H9 (cell line): ENCODE measurements at regions not wholly inside any gene's neighbourhood (a gene's known extent, or its start where the extent isn't known, plus 50 kb on each side); places are given as distances from the start of the nearest gene placed in this dataset.

Source experiments
- DNase-seq: peaks from one replicate; pipeline ENCODE4 v3.0.0-alpha.2; 2017
- H2AFZ ChIP-seq: one replicate; pipeline ENCODE4 v1.6.1; 2013; ENCODE audit warnings: mild to moderate bottlenecking, low read length, control low read depth, moderate library complexity
- H2AK5ac ChIP-seq: 2 replicates; pipeline ENCODE4 v1.6.1; 2013; ENCODE audit warnings: low read length, control low read depth, mixed read lengths; ENCODE audit not compliant: insufficient read length
- H2BK120ac ChIP-seq: one replicate; pipeline ENCODE4 v1.6.1; 2013; ENCODE audit warnings: low read depth, mild to moderate bottlenecking, low read length, control low read depth, inconsistent platforms; ENCODE audit not compliant: poor library complexity, severe bottlenecking
- H2BK12ac ChIP-seq: 2 replicates; pipeline ENCODE4 v1.6.1; 2013; ENCODE audit warnings: low read length, control low read depth, mixed read lengths, low read depth; ENCODE audit not compliant: insufficient read length
- H2BK15ac ChIP-seq: 2 replicates; pipeline ENCODE4 v1.6.1; 2013; ENCODE audit warnings: low read depth, low read length, control low read depth
- H2BK20ac ChIP-seq: one replicate; pipeline ENCODE4 v1.6.1; 2013; ENCODE audit warnings: low read depth, mild to moderate bottlenecking, low read length, control low read depth, inconsistent platforms; ENCODE audit not compliant: poor library complexity, severe bottlenecking
- H2BK5ac ChIP-seq: 2 replicates; pipeline ENCODE4 v1.6.1; 2013; ENCODE audit warnings: low read length, control low read depth, mixed read lengths; ENCODE audit not compliant: insufficient read length
- H3K14ac ChIP-seq: 2 replicates; pipeline ENCODE4 v1.6.1; 2013; ENCODE audit warnings: low read length, control low read depth; ENCODE audit not compliant: insufficient read depth
- H3K18ac ChIP-seq: 2 replicates; pipeline ENCODE4 v1.6.1; 2013; ENCODE audit warnings: low read depth, mild to moderate bottlenecking, mixed read lengths, low read length, control low read depth; ENCODE audit not compliant: insufficient read length
- H3K23ac ChIP-seq: 2 replicates; pipeline ENCODE4 v1.6.1; 2013; ENCODE audit warnings: low read length, control low read depth, mixed read lengths, low read depth; ENCODE audit not compliant: insufficient read length
- H3K23me2 ChIP-seq: 2 replicates; pipeline ENCODE4 v1.6.1; 2013; ENCODE audit warnings: low read depth, mild to moderate bottlenecking, mixed read lengths, low read length, control low read depth; ENCODE audit not compliant: insufficient read length, poor library complexity, severe bottlenecking
- H3K27ac ChIP-seq: 2 replicates; pipeline ENCODE4 v1.5.1; 2013; ENCODE audit warnings: low read length, control low read depth, mixed read lengths, low read depth; ENCODE audit not compliant: insufficient read length
- H3K27me3 ChIP-seq: 2 replicates; pipeline ENCODE4 v1.6.1; 2013; ENCODE audit warnings: low read length, control low read depth, inconsistent platforms; ENCODE audit not compliant: insufficient read depth
- H3K4ac ChIP-seq: 2 replicates; pipeline ENCODE4 v1.6.1; 2013; ENCODE audit warnings: low read depth, mild to moderate bottlenecking, control low read depth, inconsistent platforms, low read length, moderate library complexity
- H3K4me1 ChIP-seq: 2 replicates; pipeline ENCODE4 v1.6.1; 2013; ENCODE audit warnings: low read length, control low read depth, inconsistent platforms; ENCODE audit not compliant: insufficient read depth
- H3K4me2 ChIP-seq: 2 replicates; pipeline ENCODE4 v1.6.1; 2013; ENCODE audit warnings: low read length, control low read depth, mixed read lengths; ENCODE audit not compliant: insufficient read length, insufficient read depth
- H3K56ac ChIP-seq: 2 replicates; pipeline ENCODE4 v1.6.1; 2013; ENCODE audit warnings: low read depth, mild to moderate bottlenecking, mixed read lengths, low read length, control low read depth; ENCODE audit not compliant: insufficient read length
- H3K79me1 ChIP-seq: 2 replicates; pipeline ENCODE4 v1.6.1; 2013; ENCODE audit warnings: low read depth, mild to moderate bottlenecking, moderate library complexity, low read length, control low read depth, inconsistent platforms; ENCODE audit not compliant: insufficient read depth, poor library complexity, severe bottlenecking
- H3K79me2 ChIP-seq: 2 replicates; pipeline ENCODE4 v1.6.1; 2013; ENCODE audit warnings: low read length, control low read depth, inconsistent platforms; ENCODE audit not compliant: insufficient read depth
- H3K9ac ChIP-seq: 2 replicates; pipeline ENCODE4 v1.6.1; 2013; ENCODE audit warnings: low read length, control low read depth, mixed read lengths; ENCODE audit not compliant: insufficient read length; ENCODE audit errors: extremely low read depth
- H3K9me3 ChIP-seq: one replicate; pipeline ENCODE4 v1.6.1; 2013; ENCODE audit warnings: low read depth, low read length, inconsistent platforms; ENCODE audit not compliant: control insufficient read depth
- H3T11ph ChIP-seq: one replicate; pipeline ENCODE4 v1.6.1; 2013; ENCODE audit warnings: mild to moderate bottlenecking, low read length, control low read depth, inconsistent platforms
- H4K20me1 ChIP-seq: one replicate; pipeline ENCODE4 v1.6.1; 2013; ENCODE audit not compliant: control insufficient read depth, insufficient read length, insufficient read depth
- H4K5ac ChIP-seq: 2 replicates; pipeline ENCODE4 v1.6.1; 2013; ENCODE audit warnings: low read depth, mild to moderate bottlenecking, mixed read lengths, low read length, control low read depth; ENCODE audit not compliant: insufficient read length
- H4K8ac ChIP-seq: replicated peaks from 2 replicates; pipeline ENCODE4 v1.6.1; 2013; ENCODE audit warnings: low read length, control low read depth, mixed read lengths, low read depth; ENCODE audit not compliant: insufficient read length
- H4K91ac ChIP-seq: 2 replicates; pipeline ENCODE4 v1.6.1; 2013; ENCODE audit warnings: low read depth, mild to moderate bottlenecking, moderate library complexity, mixed read lengths, low read length, control low read depth; ENCODE audit not compliant: insufficient read length
- H3K27ac Mint-ChIP-seq, 3 experiments: 2 replicates in 2 of 3; 3 replicates in 1 of 3; pipeline ENCODE4 v1.8.0; 2020 to 2021; ENCODE audit warnings: mixed read lengths in 3 of 3, mild to moderate bottlenecking in 1 of 3, moderate library complexity in 1 of 3
- H3K27me3 Mint-ChIP-seq: 2 replicates; pipeline ENCODE4 v1.8.0; 2021; ENCODE audit warnings: low read depth, mild to moderate bottlenecking, moderate library complexity, mixed read lengths
- H3K36me3 Mint-ChIP-seq, 3 experiments: 2 replicates in 2 of 3; 3 replicates in 1 of 3; pipeline ENCODE4 v1.8.0; 2020 to 2021; ENCODE audit warnings: low read depth in 3 of 3, mixed read lengths in 3 of 3; ENCODE audit not compliant: insufficient read depth in 1 of 3
- H3K4me1 Mint-ChIP-seq, 2 experiments: 2 replicates each; pipeline ENCODE4 v1.8.0; 2020; ENCODE audit warnings: mixed read lengths in 2 of 2
- H3K4me3 Mint-ChIP-seq, 2 experiments: 2 replicates in 1 of 2; 3 replicates in 1 of 2; pipeline ENCODE4 v1.8.0; 2020 to 2021; ENCODE audit warnings: mild to moderate bottlenecking in 2 of 2, mixed read lengths in 2 of 2, moderate library complexity in 1 of 2
- H3K9me3 Mint-ChIP-seq, 2 experiments: 2 replicates in 1 of 2; 3 replicates in 1 of 2; pipeline ENCODE4 v1.8.0; 2020; ENCODE audit warnings: mild to moderate bottlenecking in 2 of 2, mixed read lengths in 2 of 2, moderate library complexity in 1 of 2
- WGBS: extraction: QIAGEN DNeasy Blood & Tissue Kit; methylation state at CpG from one replicate; pipeline ENCODE4 v1.1.7; 2013; ENCODE audit warnings: missing lambda C conversion rate, low lambda C conversion rate, mixed read lengths; ENCODE audit not compliant: insufficient read length; ENCODE audit errors: extremely low coverage; 5-methylcytosine and 5-hydroxymethylcytosine counted together
- TF ChIP-seq, protein P1 (sequence below): fragments of 200-600 bp; sonication (generic); conservative IDR thresholded peaks from 3 replicates; pipeline ENCODE4 v1.8.0; 2021; ENCODE audit warnings: antibody characterized with exemption, mild to moderate bottlenecking

DNA sequence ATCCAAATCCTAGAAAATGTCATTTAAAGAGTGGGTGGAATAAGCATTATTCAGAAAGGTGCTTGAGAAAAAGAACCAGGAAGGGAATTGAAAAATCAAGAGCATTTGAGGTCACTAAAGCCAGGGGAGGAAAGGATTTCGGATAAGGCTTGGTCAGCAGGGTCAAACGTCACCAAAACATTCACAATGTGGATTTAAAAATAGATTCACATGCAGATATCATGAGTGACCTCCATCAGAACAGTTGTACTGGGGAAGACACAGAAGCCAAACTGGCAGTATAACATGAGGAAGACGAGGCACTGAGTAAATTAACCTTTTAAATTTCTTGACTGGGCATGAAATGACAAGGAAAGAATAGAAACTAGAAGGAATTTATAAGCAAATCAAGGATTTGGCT is 175.1 kb upstream of the CCDC196 start:
- H3K9me3 ChIP-seq: no peaks in the 10 kb centered on the region
- H4K91ac ChIP-seq: no peak overlapping the region
- H3T11ph ChIP-seq: no peak overlapping the region
- peaks cover 2% of the 10 kb centered on the region in 2 experiments for H3K4me1 Mint-ChIP-seq
- H3K4ac ChIP-seq: no peak overlapping the region
- no peak overlapping the region for H2AK5ac ChIP-seq
- no peaks in the 10 kb centered on the region for H4K20me1 ChIP-seq
- H3K23ac ChIP-seq: no peak overlapping the region
- H2BK15ac ChIP-seq: no peak overlapping the region
- H3K18ac ChIP-seq: no peak overlapping the region
- no peaks in the 10 kb centered on the region; the same call in 1 of the 2 replicates for H3K27me3 Mint-ChIP-seq
- peaks cover 3% of the 10 kb centered on the region; the same call in 1 of the 2 replicates for H3K4me1 ChIP-seq
- no peak overlapping the region for H4K8ac ChIP-seq
- no peak overlapping the region for H3K4me2 ChIP-seq
- no peak overlapping the region for H2BK120ac ChIP-seq
- no peaks in the 10 kb centered on the region for H3K79me2 ChIP-seq
- DNase-seq: no peak
- TF ChIP-seq, protein P1, sequence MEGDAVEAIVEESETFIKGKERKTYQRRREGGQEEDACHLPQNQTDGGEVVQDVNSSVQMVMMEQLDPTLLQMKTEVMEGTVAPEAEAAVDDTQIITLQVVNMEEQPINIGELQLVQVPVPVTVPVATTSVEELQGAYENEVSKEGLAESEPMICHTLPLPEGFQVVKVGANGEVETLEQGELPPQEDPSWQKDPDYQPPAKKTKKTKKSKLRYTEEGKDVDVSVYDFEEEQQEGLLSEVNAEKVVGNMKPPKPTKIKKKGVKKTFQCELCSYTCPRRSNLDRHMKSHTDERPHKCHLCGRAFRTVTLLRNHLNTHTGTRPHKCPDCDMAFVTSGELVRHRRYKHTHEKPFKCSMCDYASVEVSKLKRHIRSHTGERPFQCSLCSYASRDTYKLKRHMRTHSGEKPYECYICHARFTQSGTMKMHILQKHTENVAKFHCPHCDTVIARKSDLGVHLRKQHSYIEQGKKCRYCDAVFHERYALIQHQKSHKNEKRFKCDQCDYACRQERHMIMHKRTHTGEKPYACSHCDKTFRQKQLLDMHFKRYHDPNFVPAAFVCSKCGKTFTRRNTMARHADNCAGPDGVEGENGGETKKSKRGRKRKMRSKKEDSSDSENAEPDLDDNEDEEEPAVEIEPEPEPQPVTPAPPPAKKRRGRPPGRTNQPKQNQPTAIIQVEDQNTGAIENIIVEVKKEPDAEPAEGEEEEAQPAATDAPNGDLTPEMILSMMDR: no peak
- WGBS: no CpG with 5 or more reads among the region's 3 CpGs
- no peak overlapping the region for H3K27ac Mint-ChIP-seq
- no peak overlapping the region for H4K5ac ChIP-seq
- no peak overlapping the region for H2BK20ac ChIP-seq
- H3K36me3 Mint-ChIP-seq: peaks cover 2 to 4% (median 2%) of the 10 kb centered on the region in 3 experiments; a peak in 3 of 7 replicates
- no peak overlapping the region for H2AFZ ChIP-seq
- H3K27me3 ChIP-seq: no peaks in the 10 kb centered on the region
- no peak overlapping the region for H2BK5ac ChIP-seq
- H3K23me2 ChIP-seq: no peaks in the 10 kb centered on the region
- no peak overlapping the region for H3K27ac ChIP-seq
- no peaks in the 10 kb centered on the region for H3K79me1 ChIP-seq
- H3K9ac ChIP-seq: no peak overlapping the region
- no peak overlapping the region for H3K14ac ChIP-seq
- H3K4me3 Mint-ChIP-seq: no peak overlapping the region
- no peak overlapping the region for H3K56ac ChIP-seq
- H2BK12ac ChIP-seq: no peak overlapping the region
- H3K9me3 Mint-ChIP-seq: peaks cover 10 to 14% of the 10 kb centered on the region in 2 experiments; a peak in 4 of 5 replicates
